SU-DHL-6 (cell line): ENCODE measurements at regions not wholly inside any gene's neighbourhood (a gene's known extent, or its start where the extent isn't known, plus 50 kb on each side); places are given as distances from the start of the nearest gene placed in this dataset.

Source experiments
- H2AFZ ChIP-seq: fragments of 200-600 bp; sonication (generic); 2 replicates; pipeline ENCODE4 v1.6.1; 2014; ENCODE audit warnings: low read depth, mild to moderate bottlenecking, moderate library complexity, mixed read lengths, antibody characterized with exemption, low read length; ENCODE audit not compliant: severe bottlenecking
- H3F3A ChIP-seq: fragments of 200-600 bp; shearing (Covaris generic); 2 replicates; pipeline ENCODE4 v1.6.0; 2016; ENCODE audit warnings: antibody characterized with exemption, mild to moderate bottlenecking; ENCODE audit not compliant: insufficient read depth
- H3K27ac ChIP-seq: fragments of 200-600 bp; sonication (generic); 2 replicates; pipeline ENCODE4 v1.5.1; 2016; ENCODE audit warnings: low read depth, mild to moderate bottlenecking, low read length, moderate library complexity, mixed read lengths
- H3K27me3 ChIP-seq: fragments of 200-600 bp; sonication (generic), shearing (Covaris generic); 2 replicates; pipeline ENCODE4 v1.6.0; 2014; ENCODE audit warnings: mild to moderate bottlenecking, low read length
- H3K36me3 ChIP-seq: fragments of 200-600 bp; sonication (generic); 2 replicates; pipeline ENCODE4 v1.6.1; 2014; ENCODE audit warnings: mild to moderate bottlenecking, low read length, mixed read lengths
- H3K4me2 ChIP-seq: fragments of 300-600, 200-600 bp; shearing (Covaris generic), sonication (generic); 2 replicates; pipeline ENCODE4 v1.6.0; 2014; ENCODE audit warnings: low read length, low read depth, mild to moderate bottlenecking; ENCODE audit not compliant: poor library complexity, severe bottlenecking
- H3K4me3 ChIP-seq: fragments of 200-600 bp; sonication (generic); 2 replicates; pipeline ENCODE4 v1.5.1; 2014; ENCODE audit warnings: antibody characterized with exemption, low read length, mild to moderate bottlenecking, mixed read lengths; ENCODE audit not compliant: insufficient read depth, poor library complexity, severe bottlenecking
- H3K79me2 ChIP-seq: fragments of 200-600 bp; sonication (generic); 2 replicates; pipeline ENCODE4 v1.6.1; 2014; ENCODE audit warnings: mild to moderate bottlenecking, low read length, moderate library complexity; ENCODE audit not compliant: insufficient read depth
- H3K9ac ChIP-seq: fragments of 200-600 bp; sonication (generic); 2 replicates; pipeline ENCODE4 v1.7.0; 2014; ENCODE audit warnings: mild to moderate bottlenecking, low read length
- H3K9me2 ChIP-seq: fragments of 200-600 bp; sonication (generic); replicated peaks from 2 replicates; pipeline ENCODE4 v1.6.1; 2014; ENCODE audit warnings: low read length; ENCODE audit not compliant: insufficient read depth
- H3K9me3 ChIP-seq: fragments of 200-600 bp; sonication (generic); 2 replicates; pipeline ENCODE4 v1.6.1; 2014; ENCODE audit warnings: low read length, mixed read lengths; ENCODE audit not compliant: insufficient read depth
- H4K20me1 ChIP-seq: fragments of 200-600 bp; sonication (generic); 2 replicates; pipeline ENCODE4 v1.6.1; 2014; ENCODE audit warnings: low read depth, mild to moderate bottlenecking, antibody characterized with exemption, low read length, moderate library complexity, mixed read lengths
- EZH2phosphoT487 ChIP-seq: fragments of 200-600 bp; sonication (generic), shearing (Covaris generic); conservative IDR thresholded peaks from 2 replicates; pipeline ENCODE4 v1.6.1; 2018; ENCODE audit warnings: mild to moderate bottlenecking, antibody characterized with exemption, low read length, moderate library complexity, mixed read lengths
- TF ChIP-seq, protein P1 (sequence below): fragments of 200-600 bp; sonication (generic); IDR thresholded peaks from one replicate; pipeline ENCODE4 v1.5.1; 2017; ENCODE audit warnings: antibody characterized with exemption, mild to moderate bottlenecking, low read length, moderate library complexity; ENCODE audit not compliant: insufficient read depth, poor library complexity, severe bottlenecking

DNA sequence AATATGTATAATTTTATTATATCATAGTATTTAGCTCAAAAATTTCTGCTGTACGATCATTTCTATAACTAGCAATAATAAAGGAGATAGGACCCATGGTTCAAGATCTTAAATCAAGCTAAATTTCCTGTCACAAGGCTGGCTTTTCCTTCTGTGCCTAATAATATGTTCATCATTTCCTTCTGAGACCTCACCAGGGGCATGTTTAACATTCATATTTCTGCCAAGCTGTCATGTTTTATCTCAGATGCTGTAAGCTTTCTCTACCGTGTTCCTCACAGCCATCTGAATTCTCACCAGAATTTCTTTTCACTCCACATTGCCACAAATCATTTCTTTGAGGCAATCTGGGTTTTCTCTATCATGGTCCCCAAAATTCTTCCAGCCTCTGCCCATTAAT lies 482.3 kb upstream of the SGCG start:
- H3K27me3 ChIP-seq, result no peaks in the 10 kb centered on the region
- H3K36me3 ChIP-seq, result no peaks in the 10 kb centered on the region
- H3K4me3 ChIP-seq, result no peak overlapping the region
- H3K9ac ChIP-seq, result no peak overlapping the region
- no peaks in the 10 kb centered on the region for H3K9me2 ChIP-seq
- H3K4me2 ChIP-seq, result no peak overlapping the region
- no peaks in the 10 kb centered on the region for H3K79me2 ChIP-seq
- no peak overlapping the region for H2AFZ ChIP-seq
- no peaks in the 10 kb centered on the region for H3K9me3 ChIP-seq
- TF ChIP-seq EZH2phosphoT487, result no peak
- TF ChIP-seq, protein P1, sequence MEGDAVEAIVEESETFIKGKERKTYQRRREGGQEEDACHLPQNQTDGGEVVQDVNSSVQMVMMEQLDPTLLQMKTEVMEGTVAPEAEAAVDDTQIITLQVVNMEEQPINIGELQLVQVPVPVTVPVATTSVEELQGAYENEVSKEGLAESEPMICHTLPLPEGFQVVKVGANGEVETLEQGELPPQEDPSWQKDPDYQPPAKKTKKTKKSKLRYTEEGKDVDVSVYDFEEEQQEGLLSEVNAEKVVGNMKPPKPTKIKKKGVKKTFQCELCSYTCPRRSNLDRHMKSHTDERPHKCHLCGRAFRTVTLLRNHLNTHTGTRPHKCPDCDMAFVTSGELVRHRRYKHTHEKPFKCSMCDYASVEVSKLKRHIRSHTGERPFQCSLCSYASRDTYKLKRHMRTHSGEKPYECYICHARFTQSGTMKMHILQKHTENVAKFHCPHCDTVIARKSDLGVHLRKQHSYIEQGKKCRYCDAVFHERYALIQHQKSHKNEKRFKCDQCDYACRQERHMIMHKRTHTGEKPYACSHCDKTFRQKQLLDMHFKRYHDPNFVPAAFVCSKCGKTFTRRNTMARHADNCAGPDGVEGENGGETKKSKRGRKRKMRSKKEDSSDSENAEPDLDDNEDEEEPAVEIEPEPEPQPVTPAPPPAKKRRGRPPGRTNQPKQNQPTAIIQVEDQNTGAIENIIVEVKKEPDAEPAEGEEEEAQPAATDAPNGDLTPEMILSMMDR, result no peak
- no peaks in the 10 kb centered on the region for H4K20me1 ChIP-seq
- no peak overlapping the region for H3K27ac ChIP-seq
- H3F3A ChIP-seq, result no peaks in the 10 kb centered on the region

DNA sequence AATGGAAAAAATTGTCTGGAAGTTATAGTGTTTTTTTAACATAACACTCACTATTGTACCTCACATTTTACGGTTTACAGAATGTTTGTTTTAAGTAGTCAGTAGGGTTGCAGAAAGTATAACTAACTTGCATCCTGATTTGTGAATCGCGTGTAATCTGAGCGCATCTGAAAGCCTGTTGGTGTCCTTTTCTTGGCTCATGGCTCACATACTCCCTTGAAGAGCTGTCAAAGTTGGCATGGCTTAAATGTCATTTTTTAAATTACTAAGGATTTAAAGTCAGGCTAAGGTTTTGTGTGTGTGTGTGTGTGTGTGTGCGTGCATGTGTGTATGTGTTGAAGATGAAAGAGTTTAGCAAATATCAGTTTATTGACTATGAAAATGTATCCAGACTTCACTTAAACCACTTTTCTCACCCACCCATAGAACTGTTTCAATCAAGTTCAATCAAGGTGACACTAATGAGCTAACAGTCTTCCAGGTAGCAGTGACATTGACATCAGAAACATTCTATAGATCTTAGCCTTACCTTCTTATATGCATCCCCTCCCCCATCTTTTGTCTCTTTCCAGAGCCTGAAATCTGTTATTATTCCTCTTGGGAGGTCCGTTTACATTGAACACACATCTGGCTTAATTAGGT lies 480.4 kb upstream of the SGCG start:
- H4K20me1 ChIP-seq, result no peaks in the 10 kb centered on the region
- no peak overlapping the region for H3K9ac ChIP-seq
- H2AFZ ChIP-seq, result no peak overlapping the region
- no peaks in the 10 kb centered on the region for H3K79me2 ChIP-seq
- H3K9me3 ChIP-seq, result no peaks in the 10 kb centered on the region
- H3K27ac ChIP-seq, result no peak overlapping the region
- TF ChIP-seq EZH2phosphoT487, result no peak
- TF ChIP-seq, protein P1, result no peak
- H3K4me2 ChIP-seq, result no peak overlapping the region
- H3K9me2 ChIP-seq, result no peaks in the 10 kb centered on the region
- H3K27me3 ChIP-seq, result no peaks in the 10 kb centered on the region
- H3K4me3 ChIP-seq, result no peak overlapping the region
- H3F3A ChIP-seq, result no peaks in the 10 kb centered on the region
- H3K36me3 ChIP-seq, result no peaks in the 10 kb centered on the region

DNA sequence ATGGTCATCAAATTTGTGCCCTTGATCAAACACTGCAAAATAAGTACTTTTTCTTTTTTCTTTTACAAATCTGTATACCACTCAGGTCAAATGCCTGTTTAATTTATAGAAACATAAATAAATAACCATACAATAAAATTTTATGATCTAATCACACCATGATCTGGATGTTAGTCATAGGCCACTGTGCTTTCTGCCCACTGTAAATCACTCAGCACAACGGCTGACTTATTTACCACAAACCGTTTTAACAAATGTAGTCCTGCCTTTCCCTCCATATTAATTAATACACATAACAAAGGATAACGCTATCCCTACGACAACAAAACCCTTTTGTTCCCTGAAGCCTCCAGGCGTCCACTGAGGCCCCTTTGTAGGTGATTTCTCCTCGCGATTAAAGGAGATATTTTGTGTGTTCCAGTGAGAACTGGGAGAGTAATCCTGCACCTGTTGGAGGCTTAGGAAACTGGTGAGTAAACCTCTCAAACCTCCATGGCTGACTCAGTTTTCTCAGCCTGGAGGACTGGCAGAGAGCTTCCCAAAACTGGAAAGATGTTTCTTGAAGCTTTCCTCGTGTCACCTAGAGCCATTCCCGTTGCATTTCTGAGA lies 477.1 kb upstream of the SGCG start:
- Histone ChIP-seq H3K79me2 (no peaks in the 10 kb centered on the region), H3K9me2 (no peaks in the 10 kb centered on the region), H3K4me2 (no peak overlapping the region), H3F3A (no peaks in the 10 kb centered on the region), H3K9me3 (no peaks in the 10 kb centered on the region), H4K20me1 (no peaks in the 10 kb centered on the region), H2AFZ (no peak overlapping the region), H3K9ac (no peak overlapping the region), H3K27ac (no peak overlapping the region), H3K27me3 (no peaks in the 10 kb centered on the region), H3K4me3 (no peak overlapping the region), H3K36me3 (no peaks in the 10 kb centered on the region)
- TF ChIP-seq EZH2phosphoT487, result no peak
- TF ChIP-seq, protein P1, result no peak
